ENCODE measurements at regions not wholly inside any gene's neighbourhood (a gene's known extent, or its start where the extent isn't known, plus 50 kb on each side); places are given as distances from the start of the nearest gene placed in this dataset.

DNA sequence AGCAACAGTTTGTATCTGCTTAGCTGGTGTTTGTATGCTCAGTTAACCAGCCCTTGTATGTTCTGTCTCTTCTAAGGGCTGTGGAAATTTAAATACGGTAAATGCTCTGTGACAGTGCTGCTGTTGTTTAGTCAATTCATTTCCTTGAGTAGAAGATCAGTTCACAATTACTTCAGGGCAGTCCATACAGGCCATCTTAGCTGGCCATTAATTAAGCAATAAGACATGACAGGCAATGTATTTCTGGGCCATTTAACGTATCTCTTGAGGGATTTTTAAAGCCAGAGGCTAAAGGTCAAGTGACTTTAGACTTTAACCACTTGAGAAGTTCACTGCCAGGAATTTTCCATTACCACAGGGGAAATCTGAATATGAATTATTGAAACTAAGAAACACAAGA is 351.8 kb downstream of the ZIC1 start:
- H3K4me1 ChIP-seq (ENCODE audit: control insufficient read depth, low read depth, low read length), result no peaks in the 10 kb centered on the region
- H3K27ac ChIP-seq (ENCODE audit: low read length), result no peak overlapping the region
- H3K36me3 ChIP-seq (ENCODE audit: control insufficient read depth, low read depth, low read length), result no peaks in the 10 kb centered on the region
- no peaks in the 10 kb centered on the region for H3K27me3 ChIP-seq (ENCODE audit: control insufficient read depth, insufficient read depth, low read length)
- no peak overlapping the region for H3K9ac ChIP-seq (ENCODE audit: low read length)
- no peak overlapping the region for H3K4me3 ChIP-seq (ENCODE audit: low read length)
- no peaks in the 10 kb centered on the region for H3K9me3 ChIP-seq (ENCODE audit: control insufficient read depth, low read depth, low read length)

DNA sequence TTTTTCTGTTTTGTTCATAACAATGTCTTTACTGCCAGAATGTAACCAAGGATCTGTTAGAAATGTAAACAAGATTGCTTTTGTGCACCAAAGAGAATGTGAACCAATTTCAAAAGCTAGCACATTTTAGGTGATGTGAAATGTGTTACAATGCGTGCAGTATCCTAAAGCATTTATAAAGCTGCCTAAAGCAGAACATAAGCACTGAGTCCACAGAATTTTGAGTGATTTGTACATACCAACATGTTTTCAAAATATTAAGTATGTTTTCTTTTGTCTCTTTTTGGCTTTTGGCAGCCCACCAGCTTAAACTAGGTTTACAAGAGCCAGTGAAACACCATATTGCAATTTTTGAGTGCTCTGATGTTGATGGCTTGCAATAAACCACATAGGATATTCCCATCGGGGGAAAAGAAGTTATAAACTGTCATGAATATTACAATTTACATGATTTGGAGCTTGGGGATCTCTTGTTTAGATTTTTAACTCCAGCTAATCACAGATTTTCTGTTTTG is 364.0 kb downstream of the ZIC1 start:
- H3K4me3 ChIP-seq (ENCODE audit: low read length), result no peak overlapping the region
- no peaks in the 10 kb centered on the region for H3K4me1 ChIP-seq (ENCODE audit: control insufficient read depth, low read depth, low read length)
- no peak overlapping the region for H3K27ac ChIP-seq (ENCODE audit: low read length)
- no peaks in the 10 kb centered on the region for H3K27me3 ChIP-seq (ENCODE audit: control insufficient read depth, insufficient read depth, low read length)
- no peaks in the 10 kb centered on the region for H3K36me3 ChIP-seq (ENCODE audit: control insufficient read depth, low read depth, low read length)
- no peak overlapping the region for H3K9ac ChIP-seq (ENCODE audit: low read length)
- H3K9me3 ChIP-seq (ENCODE audit: control insufficient read depth, low read depth, low read length), result no peaks in the 10 kb centered on the region

DNA sequence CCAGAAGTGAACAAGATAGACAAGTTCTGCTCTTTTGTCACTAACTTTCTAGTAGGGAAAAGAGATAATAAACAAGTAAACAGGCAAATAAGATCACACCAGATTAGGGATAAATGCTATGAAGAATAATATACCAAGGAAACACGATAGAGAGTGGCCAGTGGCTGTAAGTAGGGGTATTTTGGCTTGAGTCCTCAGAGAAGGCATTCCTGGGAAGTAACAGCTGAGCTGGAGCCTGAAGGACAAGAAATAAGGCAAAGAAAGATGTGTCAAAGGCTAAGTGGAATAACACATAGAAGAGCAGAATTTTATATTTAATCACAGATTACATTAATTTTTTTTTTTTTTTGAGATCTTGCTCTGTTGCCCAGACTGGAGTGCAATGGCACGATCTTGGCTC is 366.2 kb downstream of the ZIC1 start:
- no peak overlapping the region for H3K27ac ChIP-seq (ENCODE audit: low read length)
- no peak overlapping the region for H3K4me3 ChIP-seq (ENCODE audit: low read length)
- no peaks in the 10 kb centered on the region for H3K9me3 ChIP-seq (ENCODE audit: control insufficient read depth, low read depth, low read length)
- no peaks in the 10 kb centered on the region for H3K27me3 ChIP-seq (ENCODE audit: control insufficient read depth, insufficient read depth, low read length)
- no peaks in the 10 kb centered on the region for H3K36me3 ChIP-seq (ENCODE audit: control insufficient read depth, low read depth, low read length)
- no peaks in the 10 kb centered on the region for H3K4me1 ChIP-seq (ENCODE audit: control insufficient read depth, low read depth, low read length)
- no peak overlapping the region for H3K9ac ChIP-seq (ENCODE audit: low read length)

DNA sequence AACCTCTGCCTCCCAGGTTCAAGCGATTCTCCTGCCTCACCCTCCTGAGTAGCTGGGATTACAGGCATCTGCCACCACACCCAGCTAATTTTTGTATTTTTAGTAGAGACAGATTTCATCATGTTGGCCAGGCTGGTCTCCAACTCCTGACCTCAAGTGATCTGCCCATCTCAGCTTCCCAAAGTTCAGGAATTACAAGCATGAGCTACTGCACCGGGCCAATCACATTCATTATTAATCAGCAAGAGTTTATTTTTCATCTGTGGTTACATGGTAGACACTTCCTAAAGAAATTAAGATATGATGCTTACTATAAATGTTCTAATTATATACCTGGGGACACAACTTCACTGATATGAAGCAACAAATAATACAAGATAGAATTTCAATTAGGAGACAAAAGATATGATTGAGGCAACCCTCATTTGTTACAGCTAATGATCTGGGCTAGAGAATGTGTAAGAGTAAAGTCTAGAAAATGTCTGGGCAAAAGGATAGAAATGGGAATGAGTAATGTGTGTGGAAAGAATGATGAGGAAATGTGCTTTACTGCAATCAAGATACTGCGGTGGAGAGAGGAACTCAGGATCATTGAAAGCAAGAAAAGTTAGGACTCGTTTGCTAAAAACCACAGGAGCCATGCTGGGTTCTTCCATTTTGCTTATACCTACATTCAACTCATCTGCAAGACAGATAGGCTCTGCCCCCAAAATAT is 366.8 kb downstream of the ZIC1 start:
- Histone ChIP-seq H3K27ac (ENCODE audit: low read length) (no peak overlapping the region), H3K36me3 (ENCODE audit: control insufficient read depth, low read depth, low read length) (no peaks in the 10 kb centered on the region), H3K9me3 (ENCODE audit: control insufficient read depth, low read depth, low read length) (no peaks in the 10 kb centered on the region), H3K4me1 (ENCODE audit: control insufficient read depth, low read depth, low read length) (no peaks in the 10 kb centered on the region), H3K27me3 (ENCODE audit: control insufficient read depth, insufficient read depth, low read length) (no peaks in the 10 kb centered on the region), H3K4me3 (ENCODE audit: low read length) (no peak overlapping the region), H3K9ac (ENCODE audit: low read length) (no peak overlapping the region)

DNA sequence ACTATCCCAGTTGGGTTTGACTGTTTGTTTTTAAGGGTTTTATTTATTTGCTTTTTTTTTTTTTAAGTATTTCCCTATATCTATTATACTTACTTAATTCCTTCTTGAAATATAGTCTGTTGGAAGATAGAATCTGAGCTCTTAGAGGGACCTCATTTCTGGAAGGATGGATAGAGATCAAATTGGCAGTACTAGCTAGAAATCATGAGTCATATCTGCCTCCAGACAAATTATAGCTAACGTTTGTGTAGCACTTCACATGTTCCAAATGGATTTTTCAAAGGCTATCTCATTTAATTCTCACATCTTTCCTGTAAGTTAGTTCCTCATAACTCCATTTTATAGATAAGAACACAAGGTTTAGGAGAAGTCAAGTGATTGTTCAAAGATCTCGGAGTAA is 384.7 kb downstream of the ZIC1 start:
- Histone ChIP-seq H3K27ac (ENCODE audit: low read length) (no peak overlapping the region), H3K27me3 (ENCODE audit: control insufficient read depth, insufficient read depth, low read length) (no peaks in the 10 kb centered on the region), H3K9ac (ENCODE audit: low read length) (no peak overlapping the region), H3K4me3 (ENCODE audit: low read length) (no peak overlapping the region), H3K9me3 (ENCODE audit: control insufficient read depth, low read depth, low read length) (no peaks in the 10 kb centered on the region), H3K4me1 (ENCODE audit: control insufficient read depth, low read depth, low read length) (no peaks in the 10 kb centered on the region), H3K36me3 (ENCODE audit: control insufficient read depth, low read depth, low read length) (no peaks in the 10 kb centered on the region)

DNA sequence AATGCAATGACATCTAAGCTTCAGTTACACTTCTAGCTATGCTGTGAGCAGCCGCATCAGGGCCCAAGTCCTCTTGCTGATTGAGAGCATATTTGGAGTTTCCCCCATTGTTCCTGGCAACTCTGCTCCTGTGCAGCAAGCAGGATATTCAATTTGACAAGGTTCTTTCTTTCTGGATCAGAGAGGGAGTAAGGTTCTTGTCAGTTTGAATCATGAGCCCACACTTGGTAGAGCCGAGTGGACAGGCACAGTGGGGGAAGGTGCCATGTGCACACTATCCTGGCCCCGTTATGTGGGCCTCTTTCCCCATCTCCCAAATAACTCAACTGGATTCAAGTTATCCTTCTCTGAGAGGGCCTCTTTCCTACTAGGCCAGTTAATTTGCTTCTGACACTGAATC is 385.4 kb downstream of the ZIC1 start:
- no peak overlapping the region for H3K9ac ChIP-seq (ENCODE audit: low read length)
- no peak overlapping the region for H3K4me3 ChIP-seq (ENCODE audit: low read length)

DNA sequence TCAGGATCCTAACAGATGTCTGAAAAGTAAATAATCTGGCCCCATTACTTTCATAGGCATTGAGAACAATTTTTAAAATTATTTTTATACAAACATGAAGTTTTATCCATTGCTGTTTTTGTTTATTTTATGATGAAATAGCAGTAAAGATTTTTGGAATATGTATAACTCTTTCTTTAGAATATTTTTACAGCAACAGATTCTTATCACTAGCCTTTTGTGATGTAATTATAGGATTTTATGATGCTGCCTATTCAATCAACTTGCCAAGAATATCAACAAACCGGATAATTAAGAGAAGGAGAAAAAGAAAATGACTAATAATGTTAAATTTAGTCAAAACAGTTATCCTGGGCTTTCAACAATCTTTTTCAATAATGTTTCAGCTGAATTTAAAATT is 386.3 kb downstream of the ZIC1 start:
- no peak overlapping the region for H3K4me3 ChIP-seq (ENCODE audit: low read length)
- no peak overlapping the region for H3K9ac ChIP-seq (ENCODE audit: low read length)
- no peaks in the 10 kb centered on the region for H3K36me3 ChIP-seq (ENCODE audit: control insufficient read depth, low read depth, low read length)
- H3K27ac ChIP-seq (ENCODE audit: low read length), result no peak overlapping the region
- no peaks in the 10 kb centered on the region for H3K27me3 ChIP-seq (ENCODE audit: control insufficient read depth, insufficient read depth, low read length)
- no peaks in the 10 kb centered on the region for H3K4me1 ChIP-seq (ENCODE audit: control insufficient read depth, low read depth, low read length)
- H3K9me3 ChIP-seq (ENCODE audit: control insufficient read depth, low read depth, low read length), result no peaks in the 10 kb centered on the region

More for the DNA sequence above, 385.4 kb downstream of the ZIC1 start:
- Histone ChIP-seq H3K27me3 (ENCODE audit: control insufficient read depth, insufficient read depth, low read length) (no peaks in the 10 kb centered on the region), H3K9me3 (ENCODE audit: control insufficient read depth, low read depth, low read length) (no peaks in the 10 kb centered on the region), H3K36me3 (ENCODE audit: control insufficient read depth, low read depth, low read length) (no peaks in the 10 kb centered on the region), H3K4me1 (ENCODE audit: control insufficient read depth, low read depth, low read length) (no peaks in the 10 kb centered on the region), H3K27ac (ENCODE audit: low read length) (no peak overlapping the region)

DNA sequence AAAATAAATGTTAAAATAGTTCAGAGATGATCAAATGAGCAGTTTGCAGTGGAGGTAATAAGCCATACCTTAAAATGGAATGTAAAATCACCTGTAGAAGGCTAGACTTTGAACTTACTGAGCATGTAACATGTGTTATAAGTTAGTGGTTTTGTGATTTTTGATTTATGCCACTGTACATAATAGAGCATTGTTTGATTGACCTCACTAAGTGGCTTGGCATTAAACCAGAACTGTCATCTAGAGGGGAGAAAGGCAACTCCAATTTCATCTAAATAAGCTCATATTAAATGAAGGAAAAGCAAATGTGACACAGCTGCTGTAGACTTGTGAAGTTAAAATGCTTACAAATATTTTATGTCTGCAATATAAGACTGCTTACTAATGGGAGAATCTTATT is 387.9 kb downstream of the ZIC1 start:
- Histone ChIP-seq H3K4me1 (ENCODE audit: control insufficient read depth, low read depth, low read length) (no peaks in the 10 kb centered on the region), H3K27ac (ENCODE audit: low read length) (no peak overlapping the region), H3K9ac (ENCODE audit: low read length) (no peak overlapping the region), H3K27me3 (ENCODE audit: control insufficient read depth, insufficient read depth, low read length) (no peaks in the 10 kb centered on the region), H3K9me3 (ENCODE audit: control insufficient read depth, low read depth, low read length) (no peaks in the 10 kb centered on the region), H3K4me3 (ENCODE audit: low read length) (no peak overlapping the region), H3K36me3 (ENCODE audit: control insufficient read depth, low read depth, low read length) (no peaks in the 10 kb centered on the region)

DNA sequence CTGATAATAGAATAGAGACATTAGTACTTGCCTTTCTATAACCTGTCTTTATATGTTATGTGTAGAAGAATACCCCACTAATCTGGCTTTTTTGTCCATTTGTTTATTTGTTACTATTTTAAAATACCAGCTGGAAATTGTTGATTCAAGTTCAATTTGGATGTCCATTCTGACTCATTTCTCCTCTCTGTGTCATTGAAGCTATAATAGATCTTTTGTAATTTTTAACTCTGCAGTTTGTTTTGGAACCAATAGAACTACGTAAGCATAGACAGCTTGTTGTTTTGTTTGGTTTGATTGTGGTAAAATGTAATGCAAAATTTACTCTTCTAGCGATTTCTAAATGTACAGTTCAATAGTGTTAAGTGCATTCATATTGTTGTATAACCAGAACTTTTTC is 390.4 kb downstream of the ZIC1 start:
- Histone ChIP-seq H3K4me3 (ENCODE audit: low read length) (no peak overlapping the region), H3K27me3 (ENCODE audit: control insufficient read depth, insufficient read depth, low read length) (no peaks in the 10 kb centered on the region), H3K36me3 (ENCODE audit: control insufficient read depth, low read depth, low read length) (no peaks in the 10 kb centered on the region), H3K9me3 (ENCODE audit: control insufficient read depth, low read depth, low read length) (no peaks in the 10 kb centered on the region), H3K9ac (ENCODE audit: low read length) (no peak overlapping the region), H3K4me1 (ENCODE audit: control insufficient read depth, low read depth, low read length) (no peaks in the 10 kb centered on the region), H3K27ac (ENCODE audit: low read length) (no peak overlapping the region)

DNA sequence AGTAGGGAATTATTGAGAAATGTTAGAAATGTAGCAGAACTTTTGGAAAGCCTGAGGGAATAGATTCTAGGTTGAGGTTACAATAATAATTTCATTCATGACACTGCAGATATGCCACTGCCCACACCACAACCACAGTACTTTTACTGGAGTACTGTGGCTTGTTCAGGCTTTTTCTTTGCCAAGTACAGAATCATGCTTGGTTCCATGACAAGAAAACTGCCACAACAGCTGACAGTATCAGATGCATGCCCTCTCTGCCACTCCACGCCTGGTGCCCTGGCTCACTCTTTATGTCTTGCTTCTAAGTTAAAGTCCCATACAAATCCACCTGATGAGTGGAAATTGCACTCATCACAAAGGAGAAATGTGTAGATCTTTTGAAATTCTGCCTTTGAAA is 398.6 kb downstream of the ZIC1 start:
- no peaks in the 10 kb centered on the region for H3K27me3 ChIP-seq (ENCODE audit: control insufficient read depth, insufficient read depth, low read length)
- H3K9ac ChIP-seq (ENCODE audit: low read length), result no peak overlapping the region
- no peak overlapping the region for H3K27ac ChIP-seq (ENCODE audit: low read length)
- H3K36me3 ChIP-seq (ENCODE audit: control insufficient read depth, low read depth, low read length), result no peaks in the 10 kb centered on the region
- H3K9me3 ChIP-seq (ENCODE audit: control insufficient read depth, low read depth, low read length), result no peaks in the 10 kb centered on the region
- H3K4me1 ChIP-seq (ENCODE audit: control insufficient read depth, low read depth, low read length), result no peaks in the 10 kb centered on the region
- no peak overlapping the region for H3K4me3 ChIP-seq (ENCODE audit: low read length)

DNA sequence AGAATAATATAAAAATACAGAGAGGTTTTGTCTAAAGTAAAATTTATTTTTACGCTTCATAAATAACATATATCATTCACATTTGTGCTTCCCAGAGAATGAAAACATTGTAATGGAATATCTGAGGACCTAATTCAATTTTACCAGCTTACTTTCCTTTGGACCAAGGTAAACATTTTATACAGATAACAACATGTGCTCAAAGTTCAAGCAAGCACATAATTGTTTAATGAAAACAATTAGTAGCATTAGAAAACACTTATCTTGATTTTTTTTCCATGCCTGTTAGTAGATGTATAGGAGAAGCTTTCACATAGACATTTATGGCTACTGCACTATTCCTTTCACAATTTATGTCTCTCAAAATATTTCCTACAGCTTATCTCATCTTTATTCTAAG is 400.0 kb downstream of the ZIC1 start:
- no peaks in the 10 kb centered on the region for H3K9me3 ChIP-seq (ENCODE audit: control insufficient read depth, low read depth, low read length)
- no peak overlapping the region for H3K4me3 ChIP-seq (ENCODE audit: low read length)
- H3K27me3 ChIP-seq (ENCODE audit: control insufficient read depth, insufficient read depth, low read length), result no peaks in the 10 kb centered on the region

DNA sequence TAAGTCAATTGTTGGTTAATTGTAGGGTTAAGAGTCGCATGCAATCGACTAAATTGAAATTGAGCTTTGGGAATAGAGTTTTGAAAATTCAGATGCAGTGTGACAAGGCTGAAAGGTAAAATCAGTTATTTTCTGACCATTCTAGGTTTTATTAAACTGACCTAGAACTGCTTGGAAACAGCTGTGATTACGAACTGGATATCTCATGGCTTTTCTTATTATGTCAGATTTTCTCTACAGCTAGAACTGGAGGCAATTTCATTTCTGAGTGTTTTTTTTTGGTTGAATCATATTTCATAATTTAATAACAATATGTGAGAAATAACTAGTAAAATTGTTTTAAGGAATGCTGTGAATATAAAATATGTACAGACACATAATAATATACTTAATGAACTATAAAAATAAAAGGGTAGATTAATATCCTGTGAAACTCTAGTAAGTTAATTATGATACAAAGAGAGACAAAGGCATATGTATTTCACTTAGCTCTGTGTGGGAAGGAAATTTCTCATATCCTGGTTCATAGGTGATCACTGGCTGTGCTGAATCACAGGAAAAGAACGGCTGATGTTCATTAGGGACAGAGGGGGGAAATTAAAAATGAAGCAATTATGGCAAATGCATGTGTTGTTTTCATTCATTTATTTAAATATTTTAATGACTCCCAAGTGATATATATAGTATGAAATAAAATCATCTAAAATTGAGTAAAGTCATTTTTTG is 403.2 kb downstream of the ZIC1 start:
- H3K9ac ChIP-seq (ENCODE audit: low read length), result no peak overlapping the region
- no peaks in the 10 kb centered on the region for H3K9me3 ChIP-seq (ENCODE audit: control insufficient read depth, low read depth, low read length)
- H3K4me3 ChIP-seq (ENCODE audit: low read length), result no peak overlapping the region
- no peaks in the 10 kb centered on the region for H3K27me3 ChIP-seq (ENCODE audit: control insufficient read depth, insufficient read depth, low read length)
- H3K27ac ChIP-seq (ENCODE audit: low read length), result no peak overlapping the region
- no peaks in the 10 kb centered on the region for H3K36me3 ChIP-seq (ENCODE audit: control insufficient read depth, low read depth, low read length)
- no peaks in the 10 kb centered on the region for H3K4me1 ChIP-seq (ENCODE audit: control insufficient read depth, low read depth, low read length)

More for the DNA sequence above, 400.0 kb downstream of the ZIC1 start:
- Histone ChIP-seq H3K36me3 (ENCODE audit: control insufficient read depth, low read depth, low read length) (no peaks in the 10 kb centered on the region), H3K27ac (ENCODE audit: low read length) (no peak overlapping the region), H3K9ac (ENCODE audit: low read length) (no peak overlapping the region), H3K4me1 (ENCODE audit: control insufficient read depth, low read depth, low read length) (no peaks in the 10 kb centered on the region)

Measured in iPS-18a (cell line).